ENCODE measurements at regions not wholly inside any gene's neighbourhood (a gene's known extent, or its start where the extent isn't known, plus 50 kb on each side); places are given as distances from the start of the nearest gene placed in this dataset.
"Not testable (repeated sequence)": the region's sequence is repeated elsewhere in the genome, so short reads cannot be mapped to it uniquely, and the experiment has no call there.

DNA sequence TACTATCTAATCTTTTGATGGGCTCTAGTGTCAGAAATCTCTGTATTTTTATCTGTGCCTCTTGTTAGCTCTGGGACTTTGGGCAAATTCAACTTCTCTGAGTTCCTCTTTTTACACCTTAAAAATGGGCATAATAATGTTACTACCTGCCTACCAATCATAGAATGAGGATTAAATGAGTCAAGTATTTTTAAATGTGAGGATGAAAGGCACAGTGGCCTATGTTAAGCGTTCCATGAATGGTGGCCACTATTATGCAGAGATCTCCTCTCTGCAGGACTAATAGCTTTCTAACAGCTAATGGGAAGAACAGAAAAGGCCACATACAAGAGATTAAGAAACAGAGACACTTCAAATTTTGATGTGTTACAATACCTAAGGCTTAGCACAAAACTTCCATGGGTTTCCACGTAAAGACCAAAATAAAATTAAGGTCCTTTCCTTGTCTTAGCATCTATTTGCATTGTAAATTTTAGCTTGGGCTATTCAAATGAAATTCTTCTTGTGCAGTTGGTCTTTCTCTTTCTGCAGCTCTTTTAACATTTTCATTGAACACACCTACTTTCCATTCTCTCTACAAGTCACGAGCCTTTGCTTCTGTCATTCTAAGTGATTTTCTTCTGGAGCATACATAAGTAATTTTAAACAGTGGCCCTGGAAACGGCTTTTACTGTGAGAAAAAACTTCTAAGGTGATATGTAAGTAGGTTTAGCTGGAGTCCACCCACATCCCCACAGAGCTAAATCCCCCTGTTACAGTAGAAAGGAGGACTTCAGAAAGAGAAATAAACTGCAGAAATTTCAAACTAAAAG is 117.9 kb upstream of the MED14 start:
- no peak for DNase-seq

- DNase-seq = no peak
Measured at GRCh38 chrX:40853816-40854123, 118.4 kb upstream of the MED14 start.

- no peak for DNase-seq
Measured at GRCh38 chrX:40854242-40854641, 118.9 kb upstream of the MED14 start.

DNA sequence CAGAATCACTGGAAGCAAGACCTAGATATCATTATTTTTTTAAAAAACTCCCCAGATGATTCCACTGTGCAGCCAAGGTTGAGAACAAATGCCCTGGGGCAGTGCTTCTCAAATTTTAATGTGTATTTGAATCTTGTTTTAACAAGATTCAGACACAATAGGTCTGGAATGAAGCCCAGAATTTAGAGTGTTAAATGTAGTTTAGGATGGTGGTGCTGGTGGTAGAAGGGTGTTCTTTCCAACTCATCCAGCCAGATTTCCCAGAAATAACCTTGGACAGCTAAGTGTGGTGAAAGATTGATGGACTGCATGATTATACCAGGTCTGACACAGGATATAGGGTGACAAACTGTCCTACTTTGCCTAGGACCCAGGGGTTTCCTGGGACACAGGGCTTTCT is 120.1 kb upstream of the MED14 start:
- DNase-seq = no peak

- no peak for DNase-seq
Measured at GRCh38 chrX:40855932-40856515, 120.7 kb upstream of the MED14 start.

- not testable (repeated sequence) for DNase-seq
Measured at GRCh38 chrX:40861952-40862554, 126.7 kb upstream of the MED14 start.

DNA sequence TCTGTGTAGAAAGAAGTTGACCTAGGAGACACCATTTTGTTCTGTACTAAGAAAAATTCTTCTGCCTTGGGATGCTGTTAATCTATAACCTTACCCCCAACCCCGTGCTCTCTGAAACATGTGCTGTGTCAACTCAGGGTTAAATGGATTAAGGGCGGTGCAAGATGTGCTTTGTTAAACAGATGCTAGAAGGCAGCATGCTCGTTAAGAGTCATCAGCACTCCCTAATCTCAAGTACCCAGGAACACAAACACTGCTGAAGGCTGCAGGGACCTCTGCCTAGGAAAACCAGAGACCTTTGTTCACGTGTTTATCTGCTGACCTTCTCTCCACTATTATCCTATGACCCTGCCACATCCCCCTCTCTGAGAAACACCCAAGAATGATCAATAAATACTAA is 127.9 kb upstream of the MED14 start:
- not testable (repeated sequence) for DNase-seq

DNA sequence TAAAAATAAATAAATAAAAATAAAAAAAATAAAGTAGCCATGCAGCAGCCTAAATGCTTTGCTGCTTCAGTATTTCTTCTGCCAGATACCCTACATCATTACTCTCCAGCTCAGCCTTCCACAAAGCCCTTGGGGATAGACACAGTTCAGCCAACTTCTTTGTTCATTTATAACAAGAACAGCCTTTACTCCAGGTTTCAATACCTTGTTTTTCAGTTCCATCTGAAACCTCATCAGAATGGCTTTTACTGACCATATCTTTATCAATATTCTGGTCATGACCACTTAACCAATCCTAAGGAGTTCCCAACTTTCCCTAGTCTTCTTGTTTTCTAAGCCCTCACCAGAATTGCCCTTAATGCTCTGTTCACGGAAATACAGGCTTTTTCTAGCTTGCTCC is 128.3 kb upstream of the MED14 start:
- no peak for DNase-seq

- no peak for DNase-seq
Measured at GRCh38 chrX:40864972-40865371, 129.6 kb upstream of the MED14 start.

- DNase-seq = no peak
Measured at GRCh38 chrX:40866893-40867292, 131.6 kb upstream of the MED14 start.

DNA sequence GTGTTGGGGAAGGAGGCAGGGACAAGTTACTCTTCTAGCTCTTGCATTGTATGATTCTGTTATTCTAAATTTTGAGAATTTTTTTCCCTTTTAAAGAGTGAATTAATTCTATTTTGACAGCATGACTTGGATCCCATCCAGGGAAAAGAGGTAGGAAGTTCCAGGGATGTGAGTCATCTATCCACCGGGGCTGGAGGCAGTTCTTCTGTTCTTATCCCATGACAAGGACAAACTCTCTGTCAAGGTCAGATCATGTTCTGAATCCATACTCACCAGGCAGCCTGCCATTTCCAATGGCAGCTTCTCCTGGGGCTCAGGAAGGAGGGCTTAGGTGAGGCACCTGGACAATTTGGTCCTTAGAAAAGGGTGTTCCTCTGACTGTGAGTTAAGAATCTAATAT is 132.0 kb upstream of the MED14 start:
- no peak for DNase-seq

DNA sequence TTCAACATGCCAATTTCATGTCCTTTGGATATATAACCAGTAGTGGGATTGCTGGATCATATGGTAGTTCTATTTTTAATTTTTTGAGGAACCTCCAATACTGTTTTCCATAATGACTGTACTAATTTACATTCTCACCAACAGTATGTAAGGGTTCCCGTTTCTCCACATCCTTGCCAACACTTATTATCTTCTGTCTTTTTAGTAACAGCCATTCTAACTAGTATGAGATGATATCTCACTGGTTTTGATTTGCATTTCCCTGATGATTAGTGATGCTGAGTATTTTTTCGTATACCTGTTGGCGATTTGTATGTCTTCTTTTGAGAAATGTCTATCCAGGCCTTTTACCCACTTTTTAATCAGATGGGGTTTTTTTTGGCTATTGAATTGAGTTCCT is 133.5 kb upstream of the MED14 start:
- DNase-seq = no peak

DNA sequence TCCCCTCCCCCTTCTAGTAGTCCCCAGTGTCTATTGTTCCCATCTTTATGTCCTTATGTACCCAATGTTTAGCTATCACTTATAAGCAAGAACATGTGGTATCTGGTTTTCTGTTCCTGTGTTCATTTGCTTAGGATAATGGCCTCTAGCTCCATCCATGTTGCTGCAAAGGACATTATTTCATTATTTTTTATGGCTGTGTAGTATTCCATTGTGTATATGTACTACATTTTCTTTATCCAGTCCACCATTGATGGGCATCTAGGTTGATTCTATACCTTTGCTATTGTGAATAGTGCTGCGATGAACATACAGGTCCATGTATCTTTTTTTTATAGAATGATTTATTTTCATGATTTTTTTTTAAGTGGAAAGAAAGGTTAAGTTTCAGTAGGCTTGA is 135.6 kb upstream of the MED14 start:
- DNase-seq = not testable (repeated sequence)

GRCh38 chrX:40871385-40872082 is 136.2 kb upstream of the MED14 start:
- DNase-seq = no peak

DNA sequence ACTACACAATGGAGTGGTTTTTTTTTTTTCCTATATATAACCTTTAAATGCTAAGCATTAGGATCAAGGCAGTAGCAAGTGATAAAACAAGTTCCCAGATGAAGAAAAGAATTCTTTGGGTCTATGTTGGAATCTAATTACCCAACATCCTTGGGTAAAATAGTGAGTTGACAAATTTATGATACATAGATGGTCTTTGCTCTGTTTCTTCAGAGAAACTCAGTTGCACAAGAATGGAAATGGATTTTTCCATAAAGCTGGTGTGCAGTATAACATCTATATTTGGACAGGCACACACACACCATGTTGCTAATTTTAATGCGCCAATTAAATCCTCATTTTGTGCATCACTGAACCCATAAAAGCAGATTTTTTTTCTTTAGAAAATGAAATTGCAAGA is 137.0 kb upstream of the MED14 start:
- no peak for DNase-seq

- DNase-seq = no peak
Measured at GRCh38 chrX:40875476-40875875, 140.1 kb upstream of the MED14 start.

GRCh38 chrX:40877887-40878286 is 142.5 kb upstream of the MED14 start:
- no peak for DNase-seq

- DNase-seq = no peak
Measured at GRCh38 chrX:40878766-40879165, 143.4 kb upstream of the MED14 start.

- not testable (repeated sequence) for DNase-seq
Measured at GRCh38 chrX:40879172-40879571, 143.8 kb upstream of the MED14 start.

GRCh38 chrX:40880712-40881111 is 145.4 kb upstream of the MED14 start:
- DNase-seq = no peak

- DNase-seq = no peak
Measured at GRCh38 chrX:40883021-40883619, 147.8 kb upstream of the MED14 start.

GRCh38 chrX:40885989-40886388 is 150.6 kb upstream of the MED14 start:
- DNase-seq = no peak

GRCh38 chrX:40887476-40887875 is 152.1 kb upstream of the MED14 start:
- no peak for DNase-seq

GRCh38 chrX:40891798-40892197 is 156.5 kb upstream of the MED14 start:
- DNase-seq = no peak
